Esophagus muscularis mucosa (tissue), 3 donors: ENCODE measurements at regions not wholly inside any gene's neighbourhood (a gene's known extent, or its start where the extent isn't known, plus 50 kb on each side); places are given as distances from the start of the nearest gene placed in this dataset.

Experiments used
- CTCF ChIP-seq, 3 experiments: fragments of 200-600 bp in 2 of 3; fragments of 450-650 bp in 1 of 3; sonication (generic) in 2 of 3; IDR thresholded peaks; one replicate each; pipeline ENCODE4 v1.5.1; 2017 to 2019; ENCODE audit warnings: antibody characterized with exemption in 3 of 3, mild to moderate bottlenecking in 2 of 3, moderate library complexity in 1 of 3
- EP300 ChIP-seq: sonication (generic); formaldehyde crosslinking; IDR thresholded peaks from one replicate; pipeline ENCODE4 v1.6.1; 2017; ENCODE audit warnings: antibody characterized with exemption

DNA sequence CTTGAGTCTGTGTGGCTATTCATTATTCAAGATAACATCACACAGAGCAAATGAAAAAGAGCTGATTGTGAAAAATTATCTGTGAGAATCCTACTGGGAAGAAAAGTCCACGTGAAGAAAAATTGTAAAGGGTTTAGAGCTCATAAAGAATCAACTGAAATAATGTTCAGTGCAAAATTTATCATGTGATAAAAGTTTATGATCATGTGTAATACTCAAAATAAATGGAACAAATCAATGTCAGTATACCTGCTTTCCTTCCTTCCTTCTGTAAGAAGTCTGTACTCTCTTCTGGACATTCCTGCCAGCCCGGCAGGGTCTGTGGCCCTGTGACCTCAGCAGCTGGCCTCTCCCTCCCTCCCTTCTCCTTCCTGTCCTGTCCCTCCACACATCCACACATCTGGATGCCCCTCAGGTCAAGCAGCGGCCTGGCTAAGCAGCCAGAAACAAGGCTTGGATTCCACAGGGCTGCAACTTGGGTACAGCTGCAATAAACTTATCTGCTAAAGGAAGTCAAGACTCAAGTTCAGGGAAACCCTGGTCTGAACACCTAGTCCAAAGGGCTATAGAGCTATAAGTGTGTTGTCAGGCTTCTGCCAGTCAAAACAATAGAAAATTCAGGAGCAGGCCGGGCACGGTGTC is 172.1 kb downstream of the MREG start:
- TF ChIP-seq CTCF (IDR thresholded peaks at IDR 0.05) (no peak), EP300 (no peak)
